Right lobe of liver (tissue), 4 donors: ENCODE measurements at regions not wholly inside any gene's neighbourhood (a gene's known extent, or its start where the extent isn't known, plus 50 kb on each side); places are given as distances from the start of the nearest gene placed in this dataset.

Experiments used
- POLR2A ChIP-seq: fragments of 450-650 bp; IDR thresholded peaks from one replicate; pipeline ENCODE4 v1.6.1; 2017; ENCODE audit warnings: antibody characterized with exemption, mild to moderate bottlenecking
- TF ChIP-seq, protein P1 (sequence below), 4 donors: fragments of 200-600 bp in 3 of 4; fragments of 450-650 bp in 1 of 4; IDR thresholded peaks; one replicate each; pipeline versions ENCODE4 v1.5.1 to v1.8.0; 2016 to 2022; ENCODE audit warnings: antibody characterized with exemption in 4 of 4, mild to moderate bottlenecking in 2 of 4
- donor health status: DM: no; HTN: no; CAD: no.
- donor health status: DM: no; HTN: no; CAD: no.
- donor health status: DM: no; HTN: yes; CAD: no.

DNA sequence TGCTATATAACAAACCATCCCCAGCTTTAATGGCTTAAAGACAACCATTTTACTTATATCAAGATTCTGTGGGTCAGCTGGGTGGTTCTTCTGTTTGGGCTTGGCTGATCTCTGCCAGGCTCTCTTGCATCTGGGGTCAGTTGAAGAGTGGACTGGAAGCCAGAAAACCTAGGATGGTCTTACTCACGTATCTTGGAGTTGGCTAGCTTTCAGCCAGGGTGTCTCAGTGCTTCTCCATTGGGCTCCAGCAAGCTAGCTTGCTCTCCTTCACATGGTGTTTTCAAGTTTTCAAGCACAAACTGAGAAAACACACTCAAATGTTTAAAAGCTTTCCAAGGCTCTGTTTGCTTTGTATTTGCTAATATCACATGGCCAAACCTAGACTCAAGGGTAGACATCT, 146.8 kb downstream of the PIK3R1 start:
- TF ChIP-seq, protein P1, sequence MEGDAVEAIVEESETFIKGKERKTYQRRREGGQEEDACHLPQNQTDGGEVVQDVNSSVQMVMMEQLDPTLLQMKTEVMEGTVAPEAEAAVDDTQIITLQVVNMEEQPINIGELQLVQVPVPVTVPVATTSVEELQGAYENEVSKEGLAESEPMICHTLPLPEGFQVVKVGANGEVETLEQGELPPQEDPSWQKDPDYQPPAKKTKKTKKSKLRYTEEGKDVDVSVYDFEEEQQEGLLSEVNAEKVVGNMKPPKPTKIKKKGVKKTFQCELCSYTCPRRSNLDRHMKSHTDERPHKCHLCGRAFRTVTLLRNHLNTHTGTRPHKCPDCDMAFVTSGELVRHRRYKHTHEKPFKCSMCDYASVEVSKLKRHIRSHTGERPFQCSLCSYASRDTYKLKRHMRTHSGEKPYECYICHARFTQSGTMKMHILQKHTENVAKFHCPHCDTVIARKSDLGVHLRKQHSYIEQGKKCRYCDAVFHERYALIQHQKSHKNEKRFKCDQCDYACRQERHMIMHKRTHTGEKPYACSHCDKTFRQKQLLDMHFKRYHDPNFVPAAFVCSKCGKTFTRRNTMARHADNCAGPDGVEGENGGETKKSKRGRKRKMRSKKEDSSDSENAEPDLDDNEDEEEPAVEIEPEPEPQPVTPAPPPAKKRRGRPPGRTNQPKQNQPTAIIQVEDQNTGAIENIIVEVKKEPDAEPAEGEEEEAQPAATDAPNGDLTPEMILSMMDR (IDR thresholded peaks at IDR 0.05), result no peak
- TF ChIP-seq POLR2A, result no peak
